Prostate gland (tissue), 2 donors: ENCODE measurements at regions not wholly inside any gene's neighbourhood (a gene's known extent, or its start where the extent isn't known, plus 50 kb on each side); places are given as distances from the start of the nearest gene placed in this dataset.
"Not testable (repeated sequence)": the region's sequence is repeated elsewhere in the genome, so short reads cannot be mapped to it uniquely, and the experiment has no call there.

Experiments used
- CTCF ChIP-seq, 4 experiments: fragments of 200-600 bp in 2 of 4; fragments of 450-650 bp in 2 of 4; sonication (generic) in 2 of 4; IDR thresholded peaks; 1 replicate in 3 of 4; 2 replicates in 1 of 4; pipeline ENCODE4 v1.5.1; 2016 to 2019; ENCODE audit warnings: antibody characterized with exemption in 4 of 4, mild to moderate bottlenecking in 2 of 4, moderate library complexity in 2 of 4
- POLR2A ChIP-seq: fragments of 450-650 bp; IDR thresholded peaks from one replicate; pipeline ENCODE4 v1.6.1; 2016; ENCODE audit warnings: antibody characterized with exemption, mild to moderate bottlenecking

- not testable (repeated sequence) for TF ChIP-seq POLR2A; CTCF (IDR thresholded peaks at IDR 0.05)
Measured at GRCh38 chr15:22665711-22666110, 120.7 kb upstream of the NIPA1 start.
